NT2/D1 (cell line): ENCODE measurements at regions not wholly inside any gene's neighbourhood (a gene's known extent, or its start where the extent isn't known, plus 50 kb on each side); places are given as distances from the start of the nearest gene placed in this dataset.
A peak's percentile ranks its signal among the peaks of the same experiment; 100 is the strongest.

Experiments
- DNase-seq: peaks from one replicate; pipeline ENCODE4 v3.0.0-alpha.2; 2011; ENCODE audit warnings: low read depth, low spot score
- H3K27me3 ChIP-seq: 2 replicates; pipeline ENCODE4 v1.6.0; 2011; ENCODE audit warnings: mild to moderate bottlenecking; ENCODE audit not compliant: insufficient read length, insufficient read depth
- H3K36me3 ChIP-seq: 2 replicates; pipeline ENCODE4 v1.6.1; 2011; ENCODE audit warnings: mild to moderate bottlenecking, low read length, mixed read lengths; ENCODE audit not compliant: insufficient read depth, insufficient read length
- H3K4me1 ChIP-seq: 2 replicates; pipeline ENCODE4 v1.5.1; 2011; ENCODE audit not compliant: insufficient read depth, insufficient read length
- H3K4me3 ChIP-seq: 2 replicates; pipeline ENCODE4 v1.5.1; 2011; ENCODE audit warnings: low read depth; ENCODE audit not compliant: insufficient read length
- H3K9ac ChIP-seq: 2 replicates; pipeline ENCODE4 v1.6.0; 2011; ENCODE audit warnings: low read depth; ENCODE audit not compliant: insufficient read length
- H3K9me3 ChIP-seq: 2 replicates; pipeline ENCODE4 v1.5.1; 2011; ENCODE audit warnings: mild to moderate bottlenecking, low read length; ENCODE audit not compliant: insufficient read depth
- SUZ12 ChIP-seq: IDR thresholded peaks from 2 replicates; pipeline ENCODE4 v1.6.1; 2011; ENCODE audit not compliant: insufficient read length, insufficient read depth; ENCODE audit errors: extremely low read depth
- YY1 ChIP-seq: IDR thresholded peaks from 2 replicates; pipeline ENCODE4 v1.6.1; 2011; ENCODE audit not compliant: insufficient read length, insufficient read depth
- ZNF274 ChIP-seq: IDR thresholded peaks from 2 replicates; pipeline ENCODE4 v1.6.1; 2011; ENCODE audit warnings: mild to moderate bottlenecking, low read depth, low read length

DNA sequence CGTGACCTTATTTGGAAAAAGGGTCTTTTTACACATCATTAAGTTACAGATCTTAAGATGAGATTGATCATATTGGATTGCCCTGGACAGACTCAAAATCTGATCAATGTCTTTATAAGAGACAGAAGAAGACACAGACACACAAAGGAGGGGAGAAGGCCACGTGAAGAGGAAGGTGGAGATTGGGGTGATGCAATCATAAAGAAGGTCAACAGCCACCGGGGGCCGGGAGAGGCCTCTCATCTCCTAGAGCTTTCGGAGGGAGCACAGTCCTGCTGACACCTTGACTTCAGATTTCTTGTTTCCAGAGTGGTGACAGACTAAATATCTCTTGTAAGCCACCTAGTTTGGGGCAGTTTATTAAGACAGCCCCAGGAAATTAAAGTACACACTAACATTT is 204.6 kb upstream of the CSF3R start:
- TF ChIP-seq YY1 (no peak), ZNF274 (no peak), SUZ12 (no peak)

DNA sequence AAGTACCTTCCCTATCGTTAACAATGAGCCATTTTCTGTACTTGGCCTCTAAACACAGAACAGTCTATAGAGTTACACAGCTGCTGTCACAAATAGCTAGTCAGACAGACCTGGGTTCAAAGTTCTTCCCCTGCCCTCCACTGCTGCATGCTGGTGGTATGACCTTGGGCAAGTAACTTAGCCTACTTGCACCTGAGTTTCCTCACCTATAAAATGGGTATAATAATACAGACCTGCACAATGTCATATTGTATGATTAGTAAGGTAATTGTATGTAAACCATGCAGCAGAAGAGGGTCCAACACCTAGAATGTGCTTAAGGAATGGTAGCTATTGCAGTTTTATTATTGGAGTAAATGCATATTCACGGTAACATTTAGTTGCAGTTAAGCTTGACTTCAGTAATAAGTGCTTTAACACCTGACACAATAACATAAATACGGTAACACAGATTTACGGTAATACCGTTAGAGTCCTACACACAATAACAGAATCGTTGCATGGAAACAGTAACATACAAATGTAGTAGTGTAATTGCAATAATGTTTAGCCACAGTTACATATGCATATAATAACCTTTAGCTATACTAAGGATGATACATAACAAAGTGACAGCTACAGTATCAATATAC is 193.3 kb upstream of the CSF3R start:
- DNase-seq: no peak
- peaks cover 12% of the 10 kb centered on the region for H3K4me1 ChIP-seq
- H3K9me3 ChIP-seq: peaks cover 7% of the 10 kb centered on the region; the same call in 1 of the 2 replicates
- H3K4me3 ChIP-seq: no peak overlapping the region
- H3K36me3 ChIP-seq: no peaks in the 10 kb centered on the region
- peaks cover 3% of the 10 kb centered on the region for H3K27me3 ChIP-seq
- no peak overlapping the region for H3K9ac ChIP-seq
- TF ChIP-seq ZNF274: no peak

More for the DNA sequence above, 204.6 kb upstream of the CSF3R start:
- Histone ChIP-seq H3K4me3 (no peak overlapping the region), H3K9me3 (no peaks in the 10 kb centered on the region), H3K4me1 (no peaks in the 10 kb centered on the region), H3K36me3 (no peaks in the 10 kb centered on the region), H3K27me3 (peaks cover 10% of the 10 kb centered on the region), H3K9ac (no peak overlapping the region)
- DNase-seq: no peak

DNA sequence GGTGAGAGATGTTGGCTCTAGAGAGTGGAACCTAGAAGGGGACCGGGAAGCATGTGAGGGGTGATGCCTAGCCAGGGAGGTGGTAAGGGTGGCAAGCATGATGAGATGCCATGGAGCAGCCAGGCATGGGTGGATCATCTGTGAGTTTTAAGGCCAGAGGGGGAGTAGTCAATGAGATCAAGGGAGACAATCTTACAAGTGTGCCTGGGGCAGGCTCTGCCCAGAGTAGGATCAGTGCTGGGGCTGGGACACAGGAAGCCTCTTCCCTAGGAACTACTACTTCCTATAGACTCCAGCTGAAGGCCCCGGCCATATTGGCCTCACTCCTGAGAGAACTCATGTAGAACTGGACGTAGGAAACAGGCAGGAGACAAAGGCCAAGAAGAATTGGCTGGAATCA is 192.4 kb upstream of the CSF3R start:
- H3K9me3 ChIP-seq: peaks cover 7% of the 10 kb centered on the region; the same call in 1 of the 2 replicates
- no peak for TF ChIP-seq SUZ12
- no peak for TF ChIP-seq YY1
- no peak for TF ChIP-seq ZNF274
- no peak for DNase-seq
- H3K4me1 ChIP-seq: peaks cover 12% of the 10 kb centered on the region
- peaks cover 4% of the 10 kb centered on the region for H3K27me3 ChIP-seq
- H3K4me3 ChIP-seq: no peak overlapping the region
- H3K36me3 ChIP-seq: no peaks in the 10 kb centered on the region
- H3K9ac ChIP-seq: no peak overlapping the region

DNA sequence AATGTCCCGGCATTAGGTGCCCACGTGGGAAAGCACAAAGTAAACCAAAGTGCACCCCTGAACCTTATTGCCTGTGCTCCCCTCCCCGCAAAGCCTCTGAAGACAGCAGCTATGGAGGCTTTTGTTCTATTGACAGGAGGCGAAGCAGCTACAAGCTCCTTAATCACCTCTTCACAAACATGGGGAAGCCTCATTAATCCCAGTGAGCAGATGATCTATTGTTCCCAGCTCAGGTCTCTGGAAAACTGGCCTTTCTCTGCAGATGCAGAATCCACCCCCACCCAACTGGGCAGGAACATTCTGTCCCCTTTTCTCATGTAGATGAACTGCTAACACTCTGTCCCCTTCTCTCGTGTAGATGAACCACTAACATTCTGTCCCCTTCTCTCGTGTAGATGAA is 190.5 kb upstream of the CSF3R start:
- peaks cover 4% of the 10 kb centered on the region for H3K27me3 ChIP-seq
- peak; percentile 77 for DNase-seq

DNA sequence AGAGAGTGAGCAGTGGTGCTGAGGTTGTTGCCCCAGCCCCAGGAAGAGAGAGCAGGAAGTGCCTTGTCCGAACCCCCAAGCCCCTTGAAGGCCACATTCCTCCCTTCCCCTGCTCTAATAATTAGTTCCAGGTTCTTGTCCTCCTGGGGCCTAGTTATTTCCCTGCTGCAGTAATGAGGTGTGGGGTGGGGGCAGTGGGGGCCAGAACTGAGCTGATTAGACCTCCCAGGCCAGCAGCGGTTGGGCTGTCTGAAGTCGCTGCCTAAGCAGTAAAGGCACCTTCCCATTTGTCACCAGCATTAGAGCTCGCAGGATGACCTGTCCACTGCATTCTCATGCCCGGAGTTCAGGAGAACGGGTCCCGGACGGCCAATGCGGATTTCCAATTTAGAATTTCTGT is 186.5 kb upstream of the CSF3R start:
- no peaks in the 10 kb centered on the region for H3K36me3 ChIP-seq
- peaks cover 10% of the 10 kb centered on the region for H3K4me1 ChIP-seq
- H3K4me3 ChIP-seq: no peak overlapping the region
- TF ChIP-seq YY1 (no peak), SUZ12 (no peak), ZNF274 (no peak)
- H3K27me3 ChIP-seq: peaks cover 4% of the 10 kb centered on the region
- no peaks in the 10 kb centered on the region; the same call in 1 of the 2 replicates for H3K9me3 ChIP-seq
- H3K9ac ChIP-seq: no peak overlapping the region
- no peak for DNase-seq

More for the DNA sequence above, 190.5 kb upstream of the CSF3R start:
- Histone ChIP-seq H3K9ac (no peak overlapping the region), H3K4me1 (peaks cover 14% of the 10 kb centered on the region), H3K36me3 (no peaks in the 10 kb centered on the region), H3K4me3 (no peak overlapping the region), H3K9me3 (peaks cover 7% of the 10 kb centered on the region; the same call in 1 of the 2 replicates)
- TF ChIP-seq YY1 (no peak), ZNF274 (no peak), SUZ12 (no peak)

DNA sequence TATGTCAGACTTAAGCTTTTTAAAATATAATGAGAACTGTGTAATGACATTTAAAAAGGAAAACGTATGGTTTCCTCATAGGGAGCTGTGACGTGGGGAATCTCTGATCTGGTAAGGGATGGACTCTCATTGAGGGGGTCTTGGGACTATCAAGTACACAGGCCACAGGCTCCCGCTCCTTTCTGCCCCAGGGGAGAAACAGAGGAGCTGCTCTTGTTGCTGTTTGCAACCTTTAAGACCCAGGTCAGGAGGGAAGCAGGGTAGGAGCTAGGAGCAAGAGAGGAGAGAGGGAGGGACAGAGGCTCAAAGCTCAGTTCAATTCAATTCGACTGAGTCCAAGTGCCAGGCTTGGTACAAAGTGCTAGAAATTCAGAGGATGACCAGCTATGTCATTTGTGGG is 185.1 kb upstream of the CSF3R start:
- Histone ChIP-seq H3K4me3 (no peak overlapping the region), H3K9ac (no peak overlapping the region), H3K36me3 (no peaks in the 10 kb centered on the region), H3K4me1 (peaks cover 10% of the 10 kb centered on the region), H3K9me3 (no peaks in the 10 kb centered on the region; the same call in 1 of the 2 replicates), H3K27me3 (peaks cover 4% of the 10 kb centered on the region)
- TF ChIP-seq SUZ12: no peak
- TF ChIP-seq ZNF274: no peak
- no peak for TF ChIP-seq YY1
- DNase-seq: no peak

DNA sequence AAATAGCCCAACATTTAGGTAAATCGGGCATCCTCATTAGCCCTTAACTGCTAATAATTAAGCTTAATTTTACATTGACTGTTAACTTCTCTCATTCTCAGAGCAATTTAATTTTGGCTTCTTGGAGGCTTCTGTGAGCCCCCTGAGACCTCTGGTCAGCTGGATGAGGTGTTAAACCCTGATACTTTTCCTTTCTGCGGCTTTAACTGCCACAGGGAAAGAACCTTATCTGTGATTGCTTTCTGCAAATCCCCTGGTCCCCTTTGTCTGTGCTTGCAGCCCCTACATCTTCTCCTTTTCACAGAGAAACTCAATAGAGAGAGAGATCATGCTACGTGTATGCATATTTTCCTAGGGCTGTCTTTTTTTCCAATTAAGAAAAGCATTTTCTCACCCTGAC is 184.5 kb upstream of the CSF3R start:
- no peak overlapping the region for H3K9ac ChIP-seq
- no peak for DNase-seq
- H3K4me1 ChIP-seq: peaks cover 5% of the 10 kb centered on the region
- H3K9me3 ChIP-seq: no peaks in the 10 kb centered on the region; the same call in 1 of the 2 replicates
- no peaks in the 10 kb centered on the region for H3K36me3 ChIP-seq
- peaks cover 4% of the 10 kb centered on the region for H3K27me3 ChIP-seq
- TF ChIP-seq SUZ12 (no peak), YY1 (no peak), ZNF274 (no peak)
- no peak overlapping the region for H3K4me3 ChIP-seq

DNA sequence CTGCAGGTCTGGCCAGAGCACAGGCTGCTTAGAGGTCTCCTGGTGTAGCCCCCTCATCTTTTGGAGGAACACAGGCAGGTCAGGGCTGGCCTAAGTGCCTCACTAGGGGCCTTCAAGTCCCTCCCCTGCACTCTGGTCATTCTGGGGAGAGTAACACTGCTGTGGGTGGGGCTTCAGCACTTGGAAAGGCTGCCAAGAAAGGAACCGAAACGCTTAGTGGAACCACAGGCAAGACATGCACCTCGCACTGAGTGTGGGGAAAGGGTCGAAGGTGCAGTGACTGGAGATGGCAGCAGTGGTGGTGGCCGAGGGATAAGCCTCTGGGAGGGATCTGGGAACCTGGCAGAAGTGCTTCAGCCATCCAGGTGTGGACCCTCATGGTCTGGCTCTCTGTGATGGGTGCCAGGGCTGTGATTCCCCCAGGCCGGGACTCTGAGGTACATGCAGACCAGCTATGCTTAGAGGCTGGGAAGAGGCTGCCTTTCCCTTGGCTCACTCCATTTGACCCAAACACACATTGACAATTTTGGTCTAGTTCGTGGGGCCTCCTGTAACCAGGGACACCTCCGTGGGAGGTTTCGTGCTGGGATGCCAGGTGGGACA is 182.9 kb upstream of the CSF3R start:
- Histone ChIP-seq H3K9ac (no peak overlapping the region), H3K27me3 (no peaks in the 10 kb centered on the region), H3K36me3 (no peaks in the 10 kb centered on the region), H3K9me3 (no peaks in the 10 kb centered on the region; the same call in 1 of the 2 replicates), H3K4me1 (peaks cover 2% of the 10 kb centered on the region), H3K4me3 (no peak overlapping the region)
- no peak for DNase-seq
- TF ChIP-seq YY1: no peak
- no peak for TF ChIP-seq SUZ12
- TF ChIP-seq ZNF274: no peak
